NT2/D1 (cell line): ENCODE measurements at regions not wholly inside any gene's neighbourhood (a gene's known extent, or its start where the extent isn't known, plus 50 kb on each side); places are given as distances from the start of the nearest gene placed in this dataset.

Experiments used
- SUZ12 ChIP-seq: IDR thresholded peaks from 2 replicates; pipeline ENCODE4 v1.6.1; 2011; ENCODE audit not compliant: insufficient read length, insufficient read depth; ENCODE audit errors: extremely low read depth
- ZNF274 ChIP-seq: IDR thresholded peaks from 2 replicates; pipeline ENCODE4 v1.6.1; 2011; ENCODE audit warnings: mild to moderate bottlenecking, low read depth, low read length

- TF ChIP-seq SUZ12: no peak
- TF ChIP-seq ZNF274: no peak
Observed at GRCh38 chr3:13200465-13200864, 127.2 kb upstream of the IQSEC1 start.
